DMS114 treated with DMSO at 0.1 percent for 48 hours (cell line): ENCODE measurements at regions not wholly inside any gene's neighbourhood (a gene's known extent, or its start where the extent isn't known, plus 50 kb on each side); places are given as distances from the start of the nearest gene placed in this dataset.

Source experiments
- DNase-seq: peaks from one replicate; lab custom pipeline; 2025; ENCODE audit not compliant: unreplicated experiment; lab: John Stamatoyannopoulos, UW

GRCh38 chr1:87560137-87560536 lies 231.5 kb downstream of the LMO4 start:
- no peak for DNase-seq

GRCh38 chr1:87560601-87561360 lies 232.1 kb downstream of the LMO4 start:
- no peak for DNase-seq

GRCh38 chr1:87563211-87563610 lies 234.5 kb downstream of the LMO4 start:
- DNase-seq = no peak

- DNase-seq = no peak
Measured at GRCh38 chr1:87565861-87566260, 237.2 kb downstream of the LMO4 start.

- no peak for DNase-seq
Measured at GRCh38 chr1:87568005-87568404, 239.3 kb downstream of the LMO4 start.

- DNase-seq = no peak
Measured at GRCh38 chr1:87568911-87569310, 240.2 kb downstream of the LMO4 start.

- DNase-seq = no peak
Measured at GRCh38 chr1:87572008-87572407, 243.3 kb downstream of the LMO4 start.

- no peak for DNase-seq
Measured at GRCh38 chr1:87572891-87573290, 244.2 kb downstream of the LMO4 start.

- DNase-seq = no peak
Measured at GRCh38 chr1:87575528-87575927, 246.8 kb downstream of the LMO4 start.

GRCh38 chr1:87578464-87578863 lies 249.8 kb downstream of the LMO4 start:
- no peak for DNase-seq

GRCh38 chr1:87583459-87583858 lies 254.8 kb downstream of the LMO4 start:
- no peak for DNase-seq

- DNase-seq = no peak
Measured at GRCh38 chr1:87584586-87584985, 255.9 kb downstream of the LMO4 start.

GRCh38 chr1:87586501-87586900 lies 257.8 kb downstream of the LMO4 start:
- DNase-seq = no peak

- DNase-seq = no peak
Measured at GRCh38 chr1:87588495-87588894, 259.8 kb downstream of the LMO4 start.

GRCh38 chr1:87591492-87591891 lies 262.8 kb downstream of the LMO4 start:
- no peak for DNase-seq

- DNase-seq = no peak
Measured at GRCh38 chr1:87592156-87592555, 263.5 kb downstream of the LMO4 start.

GRCh38 chr1:87594736-87595383 lies 266.2 kb downstream of the LMO4 start:
- no peak for DNase-seq

GRCh38 chr1:87595384-87595781 lies 266.7 kb downstream of the LMO4 start:
- no peak for DNase-seq

- no peak for DNase-seq
Measured at GRCh38 chr1:87598429-87598828, 269.7 kb downstream of the LMO4 start.

- no peak for DNase-seq
Measured at GRCh38 chr1:87599569-87599968, 270.9 kb downstream of the LMO4 start.

GRCh38 chr1:87600055-87600850 lies 271.6 kb downstream of the LMO4 start:
- no peak for DNase-seq

GRCh38 chr1:87600854-87601253 lies 272.2 kb downstream of the LMO4 start:
- no peak for DNase-seq
